Epithelial cell of proximal tubule (primary cell): ENCODE measurements at regions not wholly inside any gene's neighbourhood (a gene's known extent, or its start where the extent isn't known, plus 50 kb on each side); places are given as distances from the start of the nearest gene placed in this dataset.

Source experiments
- DNase-seq: peaks from one replicate; pipeline ENCODE4 v3.0.0-alpha.2; 2011; ENCODE audit warnings: low read depth
- H3K4me3 ChIP-seq: 2 replicates; pipeline ENCODE4 v1.5.1; 2011; ENCODE audit warnings: low read depth, mild to moderate bottlenecking, low read length
- CTCF ChIP-seq: conservative IDR thresholded peaks from 2 replicates; pipeline ENCODE4 v1.5.1; 2012; ENCODE audit warnings: low read depth, mild to moderate bottlenecking, low read length

- H3K4me3 ChIP-seq: no peak overlapping the region
- DNase-seq: no peak
Measured at GRCh38 chr1:185627761-185628501, 106.3 kb upstream of the HMCN1 start.

GRCh38 chr1:185627171-185627570, 107.0 kb upstream of the HMCN1 start:
- no peak for TF ChIP-seq CTCF

More at GRCh38 chr1:185627761-185628501, 106.3 kb upstream of the HMCN1 start:
- no peak for TF ChIP-seq CTCF

GRCh38 chr1:185626344-185626743, 107.8 kb upstream of the HMCN1 start:
- no peak overlapping the region for H3K4me3 ChIP-seq
- no peak for DNase-seq
- TF ChIP-seq CTCF: no peak

More at GRCh38 chr1:185627171-185627570, 107.0 kb upstream of the HMCN1 start:
- H3K4me3 ChIP-seq: no peak overlapping the region
- no peak for DNase-seq

DNA sequence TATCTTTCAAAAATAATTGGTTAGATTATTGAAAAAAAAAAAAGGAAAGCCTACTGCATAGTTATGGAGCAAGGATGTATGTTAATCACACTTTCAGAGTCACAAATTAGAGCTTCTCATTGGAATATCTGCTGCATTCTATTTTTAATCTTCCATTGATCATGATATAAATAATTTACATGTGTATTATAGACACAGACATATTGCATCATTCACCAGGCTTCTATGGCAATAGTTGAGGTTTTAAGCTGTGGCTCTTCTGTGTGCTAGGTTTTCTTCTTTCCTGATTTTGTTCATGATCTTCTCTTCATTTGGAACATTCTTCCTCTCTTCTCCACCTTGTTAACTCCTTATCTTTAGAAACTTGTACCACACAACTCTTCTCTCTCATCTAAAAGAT, 123.2 kb upstream of the HMCN1 start:
- no peak overlapping the region for H3K4me3 ChIP-seq
- no peak for DNase-seq
- no peak for TF ChIP-seq CTCF

DNA sequence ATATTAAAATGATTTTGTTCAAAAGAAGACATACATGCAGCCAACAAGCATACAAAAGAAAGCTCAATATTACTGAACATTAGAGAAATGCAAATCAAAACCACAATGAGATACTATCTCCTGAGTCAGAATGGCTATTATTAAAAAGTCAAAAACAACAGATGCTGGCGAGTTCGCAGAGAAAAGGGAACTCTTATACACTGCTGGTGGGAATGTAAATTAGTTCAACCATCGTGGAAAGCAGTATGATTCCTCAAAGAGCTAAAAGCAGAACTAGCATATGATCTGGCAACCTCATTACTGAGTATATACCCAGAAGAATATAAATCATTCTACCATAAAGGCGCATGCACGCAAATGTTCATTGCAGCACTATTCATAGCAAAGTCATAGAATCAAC, 126.0 kb upstream of the HMCN1 start:
- no peak for DNase-seq
- H3K4me3 ChIP-seq: no peak overlapping the region
- TF ChIP-seq CTCF: no peak

DNA sequence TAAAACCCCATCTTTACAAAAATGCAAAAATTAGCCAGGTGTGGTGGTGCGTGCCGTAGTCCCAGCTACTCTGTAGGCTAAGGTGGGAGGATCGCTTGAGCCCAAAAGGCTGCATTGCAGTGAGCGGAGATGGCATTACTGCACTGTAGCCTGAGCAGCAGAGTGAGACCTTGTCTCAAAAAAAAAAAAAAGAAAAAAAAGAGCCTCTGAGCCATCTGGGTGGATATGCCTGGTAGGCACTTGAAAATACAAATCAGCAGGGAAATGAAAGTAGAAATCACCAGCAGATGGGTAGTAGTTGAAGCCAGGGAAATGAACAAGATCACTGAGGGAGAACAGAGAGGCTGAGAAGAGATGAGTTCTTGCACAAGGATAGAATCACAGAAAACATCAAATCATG, 131.0 kb upstream of the HMCN1 start:
- no peak for TF ChIP-seq CTCF
- no peak overlapping the region for H3K4me3 ChIP-seq
- DNase-seq: no peak

- H3K4me3 ChIP-seq: no peak overlapping the region
- no peak for TF ChIP-seq CTCF
Measured at GRCh38 chr1:185601189-185601588, 133.0 kb upstream of the HMCN1 start.

More at GRCh38 chr1:185601189-185601588, 133.0 kb upstream of the HMCN1 start:
- no peak for DNase-seq
